GM19239 (cell line): ENCODE measurements at regions not wholly inside any gene's neighbourhood (a gene's known extent, or its start where the extent isn't known, plus 50 kb on each side); places are given as distances from the start of the nearest gene placed in this dataset.
"Not testable (repeated sequence)": the region's sequence is repeated elsewhere in the genome, so short reads cannot be mapped to it uniquely, and the experiment has no call there.

ENCODE experiments used
- DNase-seq: peaks from one replicate; pipeline ENCODE4 v3.0.0; 2011; ENCODE audit warnings: low spot score; ENCODE audit not compliant: insufficient read length
- FAIRE-seq: peaks from 2 replicates; lab custom pipeline; 2011; peaks lifted over from hg19 to GRCh38; lab: Jason Lieb, UNC

GRCh38 chr2:17373041-17373440, 145.2 kb downstream of the RAD51AP2 start:
- DNase-seq (no peak), FAIRE-seq (no peak)

- FAIRE-seq (no peak), DNase-seq (no peak)
Measured at GRCh38 chr2:17363846-17364245, 154.4 kb downstream of the RAD51AP2 start.

GRCh38 chr2:17362956-17363355, 155.3 kb downstream of the RAD51AP2 start:
- DNase-seq (no peak), FAIRE-seq (no peak)

GRCh38 chr2:17355608-17356329, 162.5 kb downstream of the RAD51AP2 start:
- FAIRE-seq = peak; percentile 82
- DNase-seq = peak; percentile 9

GRCh38 chr2:17353263-17353662, 165.0 kb downstream of the RAD51AP2 start:
- FAIRE-seq (no peak), DNase-seq (no peak)

GRCh38 chr2:17342692-17343091, 175.5 kb downstream of the RAD51AP2 start:
- not testable (repeated sequence) for DNase-seq, FAIRE-seq

GRCh38 chr2:17337507-17337906, 180.7 kb downstream of the RAD51AP2 start:
- FAIRE-seq (no peak), DNase-seq (no peak)

GRCh38 chr2:17336458-17336857, 181.8 kb downstream of the RAD51AP2 start:
- FAIRE-seq = no peak

GRCh38 chr2:17334300-17334699, 183.9 kb downstream of the RAD51AP2 start:
- FAIRE-seq (no peak), DNase-seq (no peak)

More at GRCh38 chr2:17336458-17336857, 181.8 kb downstream of the RAD51AP2 start:
- no peak for DNase-seq

GRCh38 chr2:17331636-17332035, 186.6 kb downstream of the RAD51AP2 start:
- FAIRE-seq = no peak

GRCh38 chr2:17328161-17328560, 190.1 kb downstream of the RAD51AP2 start:
- FAIRE-seq = no peak
- no peak for DNase-seq

More at GRCh38 chr2:17331636-17332035, 186.6 kb downstream of the RAD51AP2 start:
- no peak for DNase-seq

GRCh38 chr2:17327649-17328048, 190.6 kb downstream of the RAD51AP2 start:
- no peak for FAIRE-seq

GRCh38 chr2:17326717-17327116, 191.5 kb downstream of the RAD51AP2 start:
- no peak for FAIRE-seq
- DNase-seq = no peak

More at GRCh38 chr2:17327649-17328048, 190.6 kb downstream of the RAD51AP2 start:
- DNase-seq = no peak

GRCh38 chr2:17323697-17324096, 194.5 kb downstream of the RAD51AP2 start:
- FAIRE-seq = no peak

GRCh38 chr2:17322461-17322860, 195.8 kb downstream of the RAD51AP2 start:
- DNase-seq (no peak), FAIRE-seq (no peak)

More at GRCh38 chr2:17323697-17324096, 194.5 kb downstream of the RAD51AP2 start:
- no peak for DNase-seq

- FAIRE-seq = no peak
- no peak for DNase-seq
Measured at GRCh38 chr2:17319090-17319489, 199.2 kb downstream of the RAD51AP2 start.

GRCh38 chr2:17318013-17318412, 200.2 kb downstream of the RAD51AP2 start:
- FAIRE-seq (no peak), DNase-seq (no peak)

- FAIRE-seq = no peak
- no peak for DNase-seq
Measured at GRCh38 chr2:17317439-17317976, 200.7 kb downstream of the RAD51AP2 start.

- FAIRE-seq (no peak), DNase-seq (no peak)
Measured at GRCh38 chr2:17313261-17313660, 205.0 kb downstream of the RAD51AP2 start.

- FAIRE-seq = no peak
Measured at GRCh38 chr2:17311771-17312511, 206.3 kb downstream of the RAD51AP2 start.

GRCh38 chr2:17311106-17311619, 207.1 kb downstream of the RAD51AP2 start:
- FAIRE-seq (no peak), DNase-seq (no peak)

More at GRCh38 chr2:17311771-17312511, 206.3 kb downstream of the RAD51AP2 start:
- DNase-seq = no peak
